HepG2 (cell line): ENCODE measurements at regions not wholly inside any gene's neighbourhood (a gene's known extent, or its start where the extent isn't known, plus 50 kb on each side); places are given as distances from the start of the nearest gene placed in this dataset.
A peak's percentile ranks its signal among the peaks of the same experiment; 100 is the strongest.

ENCODE experiments used
- ATAC-seq: fragments of 200-7000 bp; cut with Tn5 transposase; 3 replicates; pipeline ENCODE4 v1.9.1; 2020; ENCODE audit warnings: mild to moderate bottlenecking, moderate library complexity
- BruUV-seq: library from RNA; stranded (reverse); fragments of 400-500 nt; replicated peaks from 2 replicates; lab custom pipeline; 2021; lab: Mats Ljungman, UMichigan
- CTCF ChIA-PET: fragments of 300-600 bp; formaldehyde crosslinking; extraction: SDS; loops from one replicate; lab custom pipeline; 2021; ENCODE audit warnings: low total read pairs, inconsistent platforms, low intra/inter-chr PET ratio; lab: Yijun Ruan, JAX
- POLR2A ChIA-PET: fragments of 350-600 bp; sonication (Branson Sonifier 250); formaldehyde crosslinking; loops from one replicate; lab custom pipeline; 2020; ENCODE audit warnings: antibody characterized with exemption, inconsistent platforms; lab: Yijun Ruan, JAX
- DNase-seq: peaks from one replicate; pipeline ENCODE4 v3.0.0-alpha.2; 2015; ENCODE audit warnings: low spot score
- FAIRE-seq: peaks from 3 replicates; lab custom pipeline; 2011; peaks lifted over from hg19 to GRCh38; lab: Jason Lieb, UNC
- H2AFZ ChIP-seq: one replicate; pipeline ENCODE4 v1.6.1; 2011; ENCODE audit warnings: low read length, inconsistent platforms
- H3K27ac ChIP-seq: fragments of 300-600 bp; 3 replicates; pipeline ENCODE4 v1.8.0; 2011; ENCODE audit warnings: mixed run types, mild to moderate bottlenecking, mixed read lengths, low read length, inconsistent platforms; ENCODE audit not compliant: insufficient read depth; ENCODE audit errors: extremely low read length
- H3K27me3 ChIP-seq, 2 experiments: fragments of 200-600 bp in 1 of 2; 2 replicates in 1 of 2; 3 replicates in 1 of 2; pipeline versions ENCODE4 v1.6.0 to v1.8.0; 2011; ENCODE audit warnings: low read length in 2 of 2, mild to moderate bottlenecking in 2 of 2, moderate library complexity in 2 of 2, inconsistent platforms in 1 of 2; ENCODE audit not compliant: insufficient read depth in 2 of 2, control insufficient read depth in 1 of 2
- H3K36me3 ChIP-seq, 2 experiments: fragments of 200-600 bp in 1 of 2; replicated peaks in 1 of 2; 2 replicates in 1 of 2; 3 replicates in 1 of 2; pipeline versions ENCODE4 v1.5.1 to v1.8.0; 2011; ENCODE audit warnings: low read length in 2 of 2, inconsistent platforms in 1 of 2; ENCODE audit not compliant: insufficient read depth in 2 of 2, control insufficient read depth in 1 of 2
- H3K4me1 ChIP-seq: 2 replicates; pipeline ENCODE4 v1.5.1; 2012; ENCODE audit warnings: low read length, inconsistent platforms; ENCODE audit not compliant: insufficient read depth
- H3K4me2 ChIP-seq: 2 replicates; pipeline ENCODE4 v1.6.0; 2011; ENCODE audit warnings: low read depth, low read length, inconsistent platforms
- H3K4me3 ChIP-seq, 3 experiments: fragments of 200-600 bp in 1 of 3; sonication (generic), shearing (Covaris generic) in 1 of 3; replicated peaks in 1 of 3; 2 replicates each; pipeline ENCODE4 v1.5.1; 2011 to 2016; ENCODE audit warnings: low read length in 3 of 3, inconsistent platforms in 2 of 3, low read depth in 2 of 3, mild to moderate bottlenecking in 2 of 3, control low read depth in 1 of 3, mixed read lengths in 1 of 3; ENCODE audit not compliant: insufficient read depth in 1 of 3
- H3K79me2 ChIP-seq: one replicate; pipeline ENCODE4 v1.6.1; 2011; ENCODE audit warnings: low read length, inconsistent platforms; ENCODE audit not compliant: insufficient read depth
- H3K9ac ChIP-seq: 2 replicates; pipeline ENCODE4 v1.6.0; 2011; ENCODE audit warnings: mild to moderate bottlenecking, low read depth, low read length, inconsistent platforms; ENCODE audit not compliant: insufficient read depth
- H3K9me3 ChIP-seq: 2 replicates; pipeline ENCODE4 v1.5.1; 2012; ENCODE audit warnings: mild to moderate bottlenecking, low read length
- H4K20me1 ChIP-seq: 2 replicates; pipeline ENCODE4 v1.6.0; 2011; ENCODE audit warnings: inconsistent platforms, mild to moderate bottlenecking, low read length, moderate library complexity; ENCODE audit not compliant: insufficient read depth
- ARID5B ChIP-seq: IDR thresholded peaks from 2 replicates; pipeline ENCODE4 v1.4.0; 2020; ENCODE audit warnings: mild to moderate bottlenecking, missing genetic modification reagents
- TSC22D2 ChIP-seq: sonication (generic); formaldehyde crosslinking; IDR thresholded peaks from 2 replicates; pipeline ENCODE4 v1.5.1; 2020; ENCODE audit warnings: missing genetic modification reagents, mild to moderate bottlenecking, borderline replicate concordance
- ZNF180 ChIP-seq: sonication (generic); formaldehyde crosslinking; IDR thresholded peaks from 2 replicates; pipeline ENCODE4 v1.4.0; 2020; ENCODE audit warnings: low read depth, missing genetic modification reagents, borderline replicate concordance
- ZNF75D ChIP-seq: sonication (generic); formaldehyde crosslinking; IDR thresholded peaks from 2 replicates; pipeline ENCODE4 v1.8.1; 2023; ENCODE audit warnings: missing genetic modification reagents, mild to moderate bottlenecking, borderline replicate concordance
- ZNF800 ChIP-seq: sonication (generic); formaldehyde crosslinking; IDR thresholded peaks from 2 replicates; pipeline ENCODE4 v1.4.0; 2020; ENCODE audit warnings: missing genetic modification reagents
- WGBS: methylation state at CpG from one replicate; pipeline ENCODE4 v1.1.6; 2017; ENCODE audit warnings: low lambda C conversion rate; 5-methylcytosine and 5-hydroxymethylcytosine counted together
- in situ Hi-C: cut with HindIII; loops from 2 replicates; pipeline ENCODE4 v1.10.0; 2017; ENCODE audit warnings: low pct_unique_long_range_greater_than_20kb; ENCODE audit not compliant: extremely low pct_ligation_motif_present
- intact Hi-C: fragments of 100-400 bp; cut with micrococcal nuclease; formaldehyde crosslinking; loops from one replicate; pipeline ENCODE4 v1.10.0; 2022; ENCODE audit not compliant: unreplicated experiment

- H3K27me3 ChIP-seq: no peaks in the 10 kb centered on the region
- FAIRE-seq: no peak
- no peak overlapping the region for H3K9ac ChIP-seq
- H3K9me3 ChIP-seq: no peaks in the 10 kb centered on the region
- H3K4me1 ChIP-seq: peaks cover 54% of the 10 kb centered on the region
- DNase-seq: no peak
- TF ChIP-seq ARID5B (CRISPR knock-in tag) (0 out of 2 replicates have a peak, but pooled peaks have one; percentile 4), ZNF180 (CRISPR knock-in tag) (no peak), ZNF800 (CRISPR knock-in tag) (no peak), TSC22D2 (CRISPR knock-in tag) (0 out of 2 replicates have a peak, but pooled peaks have one; percentile 55), ZNF75D (CRISPR knock-in tag) (no peak)
- TF ChIP-seq, all 625 proteins: peak for 2
- Histone ChIP-seq H3K79me2 (peaks cover 52% of the 10 kb centered on the region), H3K36me3 (peaks cover 0 to 3% of the 10 kb centered on the region in 2 experiments; a peak in 1 of 5 replicates), H2AFZ (no peak overlapping the region), H4K20me1 (no peaks in the 10 kb centered on the region), H3K4me3 (no peak overlapping the region), H3K27ac (peak overlapping the region; percentile 77), H3K4me2 (no peak overlapping the region)
- intact Hi-C loops (no loop called here), in situ Hi-C loops (no loop called here)
- ATAC-seq: no peak
- no TSS peak for BruUV-seq
- ChIA-PET POLR2A (interaction anchor here (2.4 kb wide), 1 partner anchor 50 kb away, joined by 12 read pairs; no protein-coding TSS in a partner anchor), CTCF (no interaction called here)
- 83% methylated on average over 2 of the region's 2 CpGs for WGBS
These were observed 271.7 kb upstream of the MKLN1 start for GRCh38 chr7:131056007-131056406.
